Epidermal melanocyte (primary cell): ENCODE measurements at regions not wholly inside any gene's neighbourhood (a gene's known extent, or its start where the extent isn't known, plus 50 kb on each side); places are given as distances from the start of the nearest gene placed in this dataset.
"Not testable (repeated sequence)": the region's sequence is repeated elsewhere in the genome, so short reads cannot be mapped to it uniquely, and the experiment has no call there.

Experiments used
- DNase-seq: peaks from one replicate; pipeline ENCODE4 v3.0.0; 2011; ENCODE audit warnings: low spot score; ENCODE audit not compliant: insufficient read length

DNA sequence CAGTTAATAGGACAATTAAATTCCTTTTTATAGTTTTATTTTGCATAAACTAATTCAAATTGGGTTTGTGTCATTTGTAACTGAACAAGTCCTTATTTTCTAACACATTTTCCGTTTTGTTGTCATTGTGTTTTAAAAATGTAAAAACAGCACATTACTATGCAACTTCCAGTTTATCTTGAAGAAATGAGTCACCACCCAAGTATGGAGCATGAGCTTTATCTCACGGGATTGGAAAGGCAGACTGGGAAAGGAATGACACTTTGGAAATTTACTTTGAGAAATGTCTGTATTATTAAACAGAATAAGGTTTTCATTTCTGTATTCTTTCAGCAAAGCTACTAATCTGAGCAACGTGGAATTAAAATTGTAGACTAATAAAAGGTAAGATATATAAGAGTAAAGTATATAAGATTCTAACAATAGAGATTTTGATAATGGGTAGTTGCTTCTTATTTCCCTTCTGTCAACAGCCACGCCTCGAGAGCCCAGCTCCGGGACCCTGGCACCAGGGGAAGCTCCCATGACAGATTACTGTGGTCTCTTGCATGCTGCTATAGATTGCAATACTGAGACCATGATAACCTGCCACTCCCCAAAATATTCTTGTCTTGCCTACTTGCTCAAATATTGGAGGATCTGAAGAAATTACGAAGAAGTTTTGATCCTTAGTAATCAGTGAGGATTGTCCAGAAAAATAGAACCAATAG lies 433.1 kb downstream of the CHSY3 start:
- no peak for DNase-seq

DNA sequence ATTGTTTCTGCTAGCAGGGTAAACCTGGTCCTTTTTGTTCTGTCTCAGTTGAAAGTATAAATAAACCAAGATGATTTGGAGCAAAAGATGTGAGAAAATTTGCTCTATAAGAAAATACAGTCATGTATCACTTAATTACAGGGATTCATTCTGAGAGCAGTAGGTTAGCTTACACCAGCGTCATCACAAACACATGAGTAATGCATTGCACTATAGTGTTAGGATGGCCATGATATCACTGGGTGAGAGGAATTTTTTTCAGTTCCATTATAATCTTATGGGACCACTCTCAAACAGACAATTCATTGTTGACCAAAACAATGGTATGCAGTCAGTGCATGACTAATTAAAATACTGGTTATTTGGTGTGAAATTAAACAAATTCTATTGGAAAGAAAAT lies 430.9 kb downstream of the CHSY3 start:
- no peak for DNase-seq

GRCh38 chr5:130333089-130333488 lies 428.8 kb downstream of the CHSY3 start:
- no peak for DNase-seq

- no peak for DNase-seq
These were observed 427.1 kb downstream of the CHSY3 start for GRCh38 chr5:130331332-130331731.

- DNase-seq: no peak
These were observed 420.8 kb downstream of the CHSY3 start for GRCh38 chr5:130324953-130325671.

DNA sequence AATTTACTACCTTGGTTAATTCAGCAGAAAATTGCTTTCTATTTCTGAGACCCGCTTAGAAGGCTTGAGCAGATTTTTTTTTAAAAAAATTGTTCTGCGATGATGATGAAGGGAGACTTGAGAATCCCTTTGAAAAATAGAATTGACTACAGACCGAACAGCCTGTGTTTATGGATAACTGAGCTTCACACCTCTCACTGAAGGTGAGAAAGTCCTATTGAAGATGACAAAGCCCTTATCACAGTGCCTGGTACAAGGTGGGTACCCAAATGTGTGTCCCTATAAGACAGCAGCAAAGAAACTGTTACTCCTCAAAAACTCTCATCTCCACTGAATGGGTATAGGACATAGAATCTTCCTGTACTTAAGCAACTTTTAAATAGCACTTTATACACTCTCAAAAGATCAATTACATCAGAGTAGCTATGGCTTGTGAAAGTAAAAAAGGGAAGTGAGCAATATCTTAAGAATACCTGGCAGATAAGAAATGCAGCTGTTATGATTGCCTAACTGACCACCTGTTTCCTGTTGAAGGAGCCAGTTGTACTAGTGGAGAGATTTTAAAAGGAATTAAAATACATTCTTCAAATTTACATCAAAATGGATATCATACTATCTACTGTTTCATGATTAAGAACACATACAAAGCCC lies 419.7 kb downstream of the CHSY3 start:
- DNase-seq: no peak

- DNase-seq: no peak
These were observed 417.7 kb downstream of the CHSY3 start for GRCh38 chr5:130321931-130322330.

GRCh38 chr5:130316971-130317680 lies 412.9 kb downstream of the CHSY3 start:
- no peak for DNase-seq

GRCh38 chr5:130295235-130295634 lies 391.0 kb downstream of the CHSY3 start:
- DNase-seq: no peak

- not testable (repeated sequence) for DNase-seq
These were observed 390.5 kb downstream of the CHSY3 start for GRCh38 chr5:130294798-130295197.

- no peak for DNase-seq
These were observed 386.0 kb downstream of the CHSY3 start for GRCh38 chr5:130290219-130290618.

DNA sequence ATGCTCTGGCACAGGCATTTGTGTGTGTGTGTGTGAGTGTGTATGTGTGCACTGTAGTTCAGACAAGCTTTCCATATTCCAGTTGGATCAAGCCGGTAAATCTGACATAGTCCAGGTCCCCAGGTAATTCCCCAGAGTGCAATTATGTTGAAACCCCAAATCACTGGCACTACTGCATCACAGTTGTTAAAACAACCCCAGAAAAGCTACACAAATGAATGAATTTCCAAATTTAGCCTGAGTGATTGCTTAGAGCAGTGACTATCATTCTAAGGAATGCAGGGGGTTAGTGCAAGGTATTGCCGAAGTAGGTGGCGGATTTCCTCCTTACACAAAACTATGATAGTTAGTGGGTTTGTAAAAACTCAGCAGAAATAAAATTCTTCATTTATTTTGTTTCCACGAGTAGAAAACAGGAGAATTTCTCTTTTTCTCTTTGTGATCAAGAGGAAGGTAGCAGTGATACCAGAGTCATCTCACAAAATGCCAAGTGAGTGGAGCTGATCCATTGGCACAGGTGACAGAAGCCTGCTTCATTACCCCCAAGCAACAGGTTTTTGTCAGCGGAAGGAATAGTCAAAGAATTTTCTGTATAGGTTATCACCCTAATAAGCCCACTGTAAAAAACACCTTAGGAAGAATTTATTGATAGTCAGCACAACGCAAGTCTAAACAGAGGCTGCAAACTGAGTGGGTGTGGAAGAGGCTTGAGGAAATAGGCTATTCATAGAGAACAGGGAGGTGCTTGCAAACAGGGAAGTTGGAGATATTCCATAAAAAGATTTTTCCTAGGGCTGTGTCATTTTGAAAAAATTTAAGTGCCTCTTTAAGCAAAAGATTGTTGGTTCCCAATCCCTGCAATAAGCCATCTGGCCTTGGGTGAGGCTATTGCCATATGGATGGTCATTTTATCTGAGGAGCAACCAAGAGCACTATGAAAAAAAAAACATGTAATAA lies 385.1 kb downstream of the CHSY3 start:
- no peak for DNase-seq

GRCh38 chr5:130287438-130287837 lies 383.2 kb downstream of the CHSY3 start:
- DNase-seq: no peak

DNA sequence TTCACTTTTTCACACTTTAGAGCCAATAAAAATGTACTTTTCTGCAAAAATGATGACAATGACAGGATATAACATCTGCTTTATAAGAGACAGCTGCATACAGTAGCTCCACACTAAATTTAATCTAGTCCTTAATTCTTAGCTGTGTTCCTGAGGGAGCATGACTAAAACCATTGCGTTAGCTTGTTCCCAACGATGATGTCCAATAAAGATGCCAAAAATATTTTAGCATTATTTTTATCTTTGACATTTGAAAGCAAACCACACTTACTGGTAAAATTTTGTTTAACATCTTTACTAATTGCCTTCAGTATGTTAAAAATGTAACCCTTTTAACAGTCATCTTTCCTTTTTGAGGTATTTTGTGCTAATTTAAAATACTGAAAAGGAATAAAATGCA lies 382.7 kb downstream of the CHSY3 start:
- DNase-seq: no peak

DNA sequence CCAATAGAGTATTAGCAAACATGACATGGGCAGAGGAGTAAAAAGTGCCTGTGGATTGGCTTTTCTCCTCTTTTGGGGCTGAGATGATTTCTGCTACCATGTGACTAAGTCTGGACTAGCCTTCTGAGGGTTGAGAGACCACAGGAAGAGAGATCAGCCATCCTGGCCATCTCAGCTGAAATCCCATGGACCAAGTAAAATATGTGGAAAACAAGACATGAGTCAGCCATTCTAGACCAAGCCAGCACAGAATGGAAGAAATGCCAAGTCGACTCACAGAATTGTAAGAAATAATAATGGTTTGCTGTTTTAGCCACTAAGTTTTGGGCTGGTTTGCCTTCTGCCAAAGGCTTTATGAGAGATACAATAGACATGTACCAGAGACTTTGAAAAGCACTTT lies 377.8 kb downstream of the CHSY3 start:
- DNase-seq: no peak

- DNase-seq: no peak
These were observed 376.4 kb downstream of the CHSY3 start for GRCh38 chr5:130280528-130281217.

DNA sequence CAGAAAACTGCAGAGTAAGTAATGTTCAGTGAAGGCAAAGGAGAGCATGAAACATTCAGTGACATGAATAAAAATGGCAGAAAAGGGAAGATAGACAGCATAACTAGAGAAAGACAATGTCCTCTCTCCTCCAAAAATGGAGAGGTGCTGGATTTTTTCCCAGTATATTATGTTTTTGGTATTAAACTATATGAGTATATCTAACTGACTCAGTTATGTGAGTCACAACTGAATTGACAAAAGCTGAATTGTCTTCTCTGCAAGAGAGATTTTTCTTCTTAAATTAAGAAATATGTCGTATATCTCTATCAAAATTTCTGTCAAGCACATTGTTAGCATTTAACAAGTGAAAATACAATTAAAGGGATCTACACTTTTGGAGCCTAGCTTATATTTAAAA lies 375.1 kb downstream of the CHSY3 start:
- no peak for DNase-seq

- DNase-seq: no peak
These were observed 373.9 kb downstream of the CHSY3 start for GRCh38 chr5:130278136-130278535.

- no peak for DNase-seq
These were observed 373.3 kb downstream of the CHSY3 start for GRCh38 chr5:130277522-130277921.

DNA sequence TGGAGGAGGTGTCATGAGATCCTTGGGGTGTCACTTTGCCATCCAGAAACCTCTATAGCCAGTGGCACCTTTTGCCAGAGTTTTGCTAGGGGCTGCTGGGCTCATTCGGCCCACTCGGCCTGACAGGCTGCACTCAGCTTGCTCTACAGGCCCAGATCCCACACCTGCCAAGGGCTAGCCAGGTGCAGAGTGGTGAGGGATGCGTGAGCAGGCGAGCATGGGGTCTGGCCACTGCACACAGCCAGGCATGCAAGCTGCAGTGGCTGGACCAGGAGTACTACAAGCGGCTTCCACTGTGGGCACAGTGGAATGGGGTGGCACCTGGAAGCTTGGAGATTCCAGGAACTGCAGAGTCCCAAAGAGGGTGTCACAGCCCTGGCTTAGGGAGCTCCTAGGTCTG lies 372.7 kb downstream of the CHSY3 start:
- DNase-seq: no peak
